Activated CD4-positive, alpha-beta T cell treated with anti-CD3 and anti-CD28 coated beads, Interleukin-2, amount 10 ng/mL, durations not matched to agents 7 days and 5 days (primary cell): ENCODE measurements at regions not wholly inside any gene's neighbourhood (a gene's known extent, or its start where the extent isn't known, plus 50 kb on each side); places are given as distances from the start of the nearest gene placed in this dataset.

Source experiments
- CTCF ChIA-PET: fragments of 350-600 bp; sonication (Branson Sonifier 250); formaldehyde crosslinking; loops from one replicate; lab custom pipeline; 2021; ENCODE audit warnings: antibody characterized with exemption; lab: Charles Lee
- POLR2A ChIA-PET: fragments of 350-600 bp; sonication (Branson Sonifier 250); formaldehyde crosslinking; loops from one replicate; lab custom pipeline; 2021; ENCODE audit warnings: antibody characterized with exemption; lab: Charles Lee
- DNase-seq: peaks from one replicate; pipeline ENCODE4 v3.0.0-alpha.2; 2020
- H3K27ac Mint-ChIP-seq: one replicate; pipeline ENCODE4 v1.8.0; 2021; ENCODE audit warnings: mild to moderate bottlenecking, moderate library complexity, mixed read lengths
- H3K27me3 Mint-ChIP-seq: one replicate; pipeline ENCODE4 v1.8.0; 2021; ENCODE audit warnings: mixed read lengths
- H3K36me3 Mint-ChIP-seq: one replicate; pipeline ENCODE4 v1.8.0; 2021; ENCODE audit warnings: low read depth, mixed read lengths
- H3K4me1 Mint-ChIP-seq: one replicate; pipeline ENCODE4 v1.8.0; 2021; ENCODE audit warnings: mixed read lengths
- H3K4me3 Mint-ChIP-seq: one replicate; pipeline ENCODE4 v1.8.0; 2021; ENCODE audit warnings: mild to moderate bottlenecking, moderate library complexity, mixed read lengths
- H3K9me3 Mint-ChIP-seq: one replicate; pipeline ENCODE4 v1.8.0; 2021; ENCODE audit warnings: mixed read lengths

- peaks cover 24% of the 10 kb centered on the region for H3K9me3 Mint-ChIP-seq
- no peak overlapping the region for H3K4me3 Mint-ChIP-seq
- no peak overlapping the region for H3K27ac Mint-ChIP-seq
- POLR2A ChIA-PET: no interaction called here
- H3K4me1 Mint-ChIP-seq: peaks cover 46% of the 10 kb centered on the region
- no peak for DNase-seq
- H3K36me3 Mint-ChIP-seq: peaks cover 10% of the 10 kb centered on the region
- H3K27me3 Mint-ChIP-seq: peaks cover 42% of the 10 kb centered on the region
- CTCF ChIA-PET: interaction anchor here (1.1 kb wide), 1 partner anchor 44 kb away, joined by 3 read pairs; no protein-coding TSS in a partner anchor
These were observed 50.0 kb upstream of the CEACAM21 start for GRCh38 chr19:41525989-41526388.
